BJ (cell line): ENCODE measurements at regions not wholly inside any gene's neighbourhood (a gene's known extent, or its start where the extent isn't known, plus 50 kb on each side); places are given as distances from the start of the nearest gene placed in this dataset.

Experiments
- CTCF ChIA-PET: fragments of 350-600 bp; formaldehyde crosslinking; extraction: SDS; loops from one replicate; lab custom pipeline; 2021; ENCODE audit warnings: antibody characterized with exemption, inconsistent platforms; lab: Yijun Ruan, JAX
- POLR2A ChIA-PET: fragments of 300-600 bp; sonication (Branson Sonifier 250); formaldehyde crosslinking; extraction: SDS; loops from one replicate; lab custom pipeline; 2021; ENCODE audit warnings: antibody characterized with exemption; lab: Charles Lee
- DNase-seq: peaks from one replicate; pipeline ENCODE4 v3.0.0-alpha.2; 2011; ENCODE audit warnings: low read depth
- H3K27me3 ChIP-seq: 2 replicates; pipeline ENCODE4 v1.6.0; 2011; ENCODE audit warnings: low read length; ENCODE audit not compliant: control insufficient read depth, insufficient read depth
- H3K36me3 ChIP-seq: 2 replicates; pipeline ENCODE4 v1.5.1; 2011; ENCODE audit warnings: low read length; ENCODE audit not compliant: control insufficient read depth, insufficient read depth
- H3K4me3 ChIP-seq: 2 replicates; pipeline ENCODE4 v1.5.1; 2011; ENCODE audit warnings: low read depth, mild to moderate bottlenecking, control low read depth, low read length
- TF ChIP-seq, protein P1 (sequence below): IDR thresholded peaks from 2 replicates; pipeline ENCODE4 v1.5.1; 2011; ENCODE audit warnings: low read depth, mild to moderate bottlenecking, control low read depth, inconsistent platforms, low read length, moderate library complexity; ENCODE audit not compliant: insufficient read depth

DNA sequence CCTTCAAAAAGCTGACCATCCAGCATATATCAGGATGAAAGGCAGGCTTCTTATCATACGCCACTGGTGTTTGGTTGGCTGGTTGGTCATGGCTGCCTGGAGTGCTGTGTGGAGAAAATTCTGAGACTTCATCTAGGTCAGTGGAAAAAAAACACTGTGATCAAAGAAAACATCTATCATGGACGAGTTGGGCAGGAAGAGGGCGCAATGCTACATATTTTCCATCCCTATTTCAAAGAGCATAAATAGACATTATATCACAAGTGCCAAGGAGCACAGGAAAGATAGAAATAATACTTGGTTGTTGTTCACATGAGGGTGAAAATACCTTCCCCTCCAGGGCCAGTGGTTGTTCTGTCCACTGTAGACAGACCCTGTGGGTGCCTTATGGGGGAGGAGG is 128.4 kb upstream of the PLPP4 start:
- CTCF ChIA-PET, result interaction anchor here (0.7 to 1.6 kb wide), 5 partner anchors 9 to 406 kb away, joined by 3 to 4 read pairs (median 3); no protein-coding TSS in a partner anchor
- H3K27me3 ChIP-seq, result no peaks in the 10 kb centered on the region
- POLR2A ChIA-PET, result no interaction called here
- H3K36me3 ChIP-seq, result no peaks in the 10 kb centered on the region
- TF ChIP-seq, protein P1, sequence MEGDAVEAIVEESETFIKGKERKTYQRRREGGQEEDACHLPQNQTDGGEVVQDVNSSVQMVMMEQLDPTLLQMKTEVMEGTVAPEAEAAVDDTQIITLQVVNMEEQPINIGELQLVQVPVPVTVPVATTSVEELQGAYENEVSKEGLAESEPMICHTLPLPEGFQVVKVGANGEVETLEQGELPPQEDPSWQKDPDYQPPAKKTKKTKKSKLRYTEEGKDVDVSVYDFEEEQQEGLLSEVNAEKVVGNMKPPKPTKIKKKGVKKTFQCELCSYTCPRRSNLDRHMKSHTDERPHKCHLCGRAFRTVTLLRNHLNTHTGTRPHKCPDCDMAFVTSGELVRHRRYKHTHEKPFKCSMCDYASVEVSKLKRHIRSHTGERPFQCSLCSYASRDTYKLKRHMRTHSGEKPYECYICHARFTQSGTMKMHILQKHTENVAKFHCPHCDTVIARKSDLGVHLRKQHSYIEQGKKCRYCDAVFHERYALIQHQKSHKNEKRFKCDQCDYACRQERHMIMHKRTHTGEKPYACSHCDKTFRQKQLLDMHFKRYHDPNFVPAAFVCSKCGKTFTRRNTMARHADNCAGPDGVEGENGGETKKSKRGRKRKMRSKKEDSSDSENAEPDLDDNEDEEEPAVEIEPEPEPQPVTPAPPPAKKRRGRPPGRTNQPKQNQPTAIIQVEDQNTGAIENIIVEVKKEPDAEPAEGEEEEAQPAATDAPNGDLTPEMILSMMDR, result peak; percentile 21; the same call in 1 of the 2 replicates
- H3K4me3 ChIP-seq, result no peak overlapping the region
- DNase-seq, result no peak

DNA sequence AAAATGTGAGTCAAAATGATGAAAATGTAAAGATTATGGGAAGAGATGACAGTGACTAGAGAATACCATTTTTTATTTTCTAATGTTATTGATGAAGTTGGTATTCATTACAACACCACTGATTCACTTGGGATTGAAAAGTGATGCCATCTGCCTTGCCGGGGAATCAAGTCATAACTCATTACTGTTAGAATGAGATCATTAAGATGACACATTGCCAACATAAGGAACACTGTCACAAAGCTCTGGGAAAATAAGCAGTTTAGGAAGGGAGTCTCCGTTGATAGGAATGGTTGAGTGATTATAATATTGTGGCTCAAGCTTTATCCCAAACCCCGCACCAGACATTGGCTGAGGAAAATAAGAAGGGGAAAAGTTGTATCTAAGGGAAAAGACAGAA is 121.5 kb upstream of the PLPP4 start:
- CTCF ChIA-PET, result no interaction called here
- H3K36me3 ChIP-seq, result no peaks in the 10 kb centered on the region
- H3K4me3 ChIP-seq, result no peak overlapping the region
- no peaks in the 10 kb centered on the region for H3K27me3 ChIP-seq
- TF ChIP-seq, protein P1, result no peak
- POLR2A ChIA-PET, result no interaction called here
- no peak for DNase-seq

DNA sequence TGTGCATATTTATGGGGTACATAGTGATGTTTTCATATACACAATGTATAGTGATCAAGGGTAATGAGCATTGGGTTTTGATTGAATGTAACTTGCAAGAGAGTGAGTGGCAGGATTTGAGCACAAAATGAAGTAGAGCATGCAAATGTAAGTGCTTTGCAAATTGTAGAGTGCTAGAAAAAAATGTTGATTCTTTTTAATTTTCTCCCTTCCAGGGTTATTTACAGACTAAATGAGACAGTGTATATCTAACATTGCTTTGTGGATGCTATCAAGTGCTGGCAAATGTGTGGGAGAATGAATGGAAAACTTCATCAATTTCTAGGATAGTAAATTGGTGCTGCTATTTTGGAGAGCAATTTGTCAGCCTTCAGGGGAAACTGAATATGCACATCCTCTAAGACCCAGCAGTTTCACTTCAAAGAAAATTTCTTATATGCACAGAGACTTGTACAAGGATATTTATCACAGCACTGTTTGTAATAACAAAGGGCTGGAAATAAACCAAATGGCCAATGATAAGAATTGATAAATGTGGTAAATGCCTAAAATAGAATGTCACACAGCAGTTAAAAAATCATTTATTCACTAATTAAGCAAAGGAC is 120.6 kb upstream of the PLPP4 start:
- Histone ChIP-seq H3K36me3 (no peaks in the 10 kb centered on the region), H3K27me3 (no peaks in the 10 kb centered on the region), H3K4me3 (no peak overlapping the region)
- CTCF ChIA-PET, result interaction anchor here (0.9 to 1.8 kb wide), 5 partner anchors 9 to 620 kb away, joined by 3 to 5 read pairs (median 3); no protein-coding TSS in a partner anchor
- POLR2A ChIA-PET, result no interaction called here
- DNase-seq, result no peak
- TF ChIP-seq, protein P1, result no peak

DNA sequence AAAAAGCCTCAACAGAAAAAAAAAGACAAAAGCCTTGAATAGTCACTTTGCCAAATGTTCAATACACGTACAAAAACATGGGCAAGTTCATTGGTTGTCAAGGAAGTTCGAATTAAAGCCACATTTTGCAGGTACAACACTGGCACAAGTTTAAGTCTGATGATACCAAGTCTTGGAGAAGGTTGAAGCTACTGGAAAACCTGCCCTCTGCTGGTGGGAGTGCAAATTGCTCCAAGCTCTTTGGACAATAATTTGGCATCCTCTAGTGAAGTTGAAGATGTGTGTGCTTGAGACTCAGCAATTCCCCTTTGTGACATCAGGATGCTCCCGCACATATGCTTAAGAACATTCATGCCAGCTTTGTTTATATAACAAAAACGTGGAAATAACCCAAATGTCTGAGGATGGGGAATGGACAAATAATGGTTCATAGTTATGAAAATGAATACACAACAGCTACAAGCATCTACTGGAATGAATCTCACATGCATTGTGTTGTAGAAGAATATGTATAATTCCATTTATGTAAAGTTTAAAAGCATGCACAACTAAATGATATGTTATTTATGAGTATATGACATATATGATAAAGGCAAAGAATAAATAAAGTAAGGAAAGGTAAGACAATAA is 120.0 kb upstream of the PLPP4 start:
- no peak for DNase-seq

More for the DNA sequence above, 120.0 kb upstream of the PLPP4 start:
- H3K36me3 ChIP-seq, result no peaks in the 10 kb centered on the region
- ChIA-PET CTCF (interaction anchor here (0.9 to 1.8 kb wide), 6 partner anchors 9 to 620 kb away, joined by 3 to 5 read pairs (median 3); no protein-coding TSS in a partner anchor), POLR2A (no interaction called here)
- TF ChIP-seq, protein P1, result peak; percentile 65
- no peak overlapping the region for H3K4me3 ChIP-seq
- no peaks in the 10 kb centered on the region for H3K27me3 ChIP-seq
